GM18502 (cell line): ENCODE measurements at regions not wholly inside any gene's neighbourhood (a gene's known extent, or its start where the extent isn't known, plus 50 kb on each side); places are given as distances from the start of the nearest gene placed in this dataset.
"Not testable (repeated sequence)": the region's sequence is repeated elsewhere in the genome, so short reads cannot be mapped to it uniquely, and the experiment has no call there.

Source experiments
- ATAC-seq: cut with Tn5 transposase; IDR thresholded peaks from one replicate; pipeline ENCODE4 v1.9.1; 2021; ENCODE audit warnings: mild to moderate bottlenecking; ENCODE audit not compliant: unreplicated experiment, poor library complexity

GRCh38 chr12:123064366-123064765 is 83.9 kb downstream of the ARL6IP4 start:
- ATAC-seq: no peak

DNA sequence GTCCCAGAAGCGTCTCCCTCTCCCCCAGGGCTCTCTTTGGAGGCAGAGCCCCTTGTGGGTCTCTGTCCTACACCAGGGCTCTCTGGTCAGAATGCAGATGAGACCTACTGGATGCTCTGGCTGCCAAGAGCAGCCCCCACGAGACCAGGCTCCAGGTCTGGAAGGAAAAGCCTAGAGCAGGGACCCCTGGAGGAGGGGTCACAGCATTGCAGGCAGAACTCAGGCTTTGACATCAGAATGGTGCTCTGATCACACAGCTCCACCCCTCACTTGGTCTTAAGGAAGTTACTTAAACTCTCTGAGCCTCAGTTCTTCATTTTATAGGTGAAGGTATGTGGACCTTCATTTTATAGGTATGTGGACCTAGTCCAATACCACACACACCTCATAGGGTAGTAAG is 83.1 kb downstream of the ARL6IP4 start:
- no peak for ATAC-seq

GRCh38 chr12:123062681-123063486 is 82.4 kb downstream of the ARL6IP4 start:
- peak; percentile 64 for ATAC-seq

DNA sequence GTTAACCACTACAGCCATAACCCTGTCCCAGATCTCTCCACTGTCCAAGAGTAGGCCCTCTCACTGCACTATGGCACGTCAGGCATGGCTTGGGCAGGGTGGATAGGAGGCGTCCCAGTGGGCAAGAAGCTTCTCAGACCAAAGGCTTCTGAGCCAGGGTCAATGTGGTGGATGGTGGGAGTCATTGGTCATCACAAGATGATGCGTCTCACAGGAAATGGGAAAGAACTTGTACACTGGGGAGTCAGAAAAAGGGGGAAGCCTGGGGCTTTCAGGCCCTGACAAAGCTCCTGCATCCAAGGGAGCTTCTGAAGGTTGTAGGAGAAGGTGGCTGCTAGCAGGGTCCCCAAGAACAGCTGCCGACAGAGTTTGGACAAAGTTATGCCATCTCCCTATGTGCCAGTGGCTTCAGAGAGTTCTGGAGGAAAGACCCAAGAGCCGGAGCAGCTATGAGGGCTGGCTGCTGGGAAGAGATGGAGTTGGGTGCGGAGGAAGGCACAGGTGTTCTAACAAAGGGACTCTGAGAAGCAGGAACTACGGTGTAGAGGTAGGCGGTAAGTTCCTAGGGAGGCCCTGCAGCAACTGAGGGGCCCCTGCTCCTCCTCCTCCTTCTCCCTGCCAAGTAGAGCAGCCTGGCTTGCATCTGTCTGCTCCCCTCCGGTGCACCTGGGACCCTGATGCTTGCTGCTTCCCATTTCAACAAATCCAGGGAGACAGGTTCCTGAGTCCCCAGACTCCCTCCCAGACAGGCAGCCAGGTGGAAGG is 81.1 kb downstream of the ARL6IP4 start:
- ATAC-seq: no peak

DNA sequence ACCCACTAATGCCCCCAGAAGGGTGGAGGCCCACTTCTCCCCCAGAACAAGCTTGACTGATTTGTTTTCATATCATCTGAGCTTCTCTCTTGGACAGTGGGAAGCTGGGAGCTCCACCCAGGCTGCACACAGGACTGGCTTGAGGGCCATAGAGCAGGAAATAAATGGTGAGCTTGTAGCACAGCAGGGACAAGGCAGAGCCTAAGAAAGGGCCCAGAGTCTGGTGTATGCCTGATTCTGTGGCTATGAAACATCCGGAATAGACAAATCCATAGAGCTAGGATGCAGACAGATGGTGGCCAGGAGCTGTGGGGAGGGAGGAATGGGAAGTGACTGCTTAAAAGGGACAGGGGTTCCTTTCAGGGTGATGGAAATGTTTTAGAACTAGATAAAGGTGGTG is 79.0 kb downstream of the ARL6IP4 start:
- ATAC-seq: no peak

GRCh38 chr12:123058980-123059379 is 78.5 kb downstream of the ARL6IP4 start:
- no peak for ATAC-seq

- ATAC-seq: no peak
Measured at GRCh38 chr12:123058481-123058880, 78.0 kb downstream of the ARL6IP4 start.

GRCh38 chr12:123057513-123058265 is 77.2 kb downstream of the ARL6IP4 start:
- ATAC-seq: no peak

DNA sequence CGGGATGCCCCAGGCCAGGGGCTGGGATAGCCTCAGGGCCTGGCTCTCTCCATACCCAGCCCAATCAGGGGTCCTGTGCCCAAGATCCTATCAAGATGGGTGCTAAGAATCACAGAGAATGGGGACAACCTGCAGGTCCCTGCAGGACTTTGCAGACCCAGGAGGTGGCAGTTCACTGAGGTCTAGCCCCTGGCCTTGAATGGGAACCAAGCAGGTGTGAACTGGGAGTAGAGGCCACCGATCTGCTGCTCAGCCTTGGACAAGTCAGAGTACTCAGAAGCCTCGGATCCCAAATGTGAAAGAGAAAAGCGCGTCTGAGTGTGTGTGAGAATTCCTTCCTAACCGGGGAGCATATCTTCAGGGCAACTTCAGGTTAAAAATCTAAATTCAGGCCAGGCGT is 76.2 kb downstream of the ARL6IP4 start:
- ATAC-seq: no peak

- ATAC-seq: no peak
Measured at GRCh38 chr12:123056053-123056452, 75.6 kb downstream of the ARL6IP4 start.

- no peak for ATAC-seq
Measured at GRCh38 chr12:123055281-123055766, 74.8 kb downstream of the ARL6IP4 start.

DNA sequence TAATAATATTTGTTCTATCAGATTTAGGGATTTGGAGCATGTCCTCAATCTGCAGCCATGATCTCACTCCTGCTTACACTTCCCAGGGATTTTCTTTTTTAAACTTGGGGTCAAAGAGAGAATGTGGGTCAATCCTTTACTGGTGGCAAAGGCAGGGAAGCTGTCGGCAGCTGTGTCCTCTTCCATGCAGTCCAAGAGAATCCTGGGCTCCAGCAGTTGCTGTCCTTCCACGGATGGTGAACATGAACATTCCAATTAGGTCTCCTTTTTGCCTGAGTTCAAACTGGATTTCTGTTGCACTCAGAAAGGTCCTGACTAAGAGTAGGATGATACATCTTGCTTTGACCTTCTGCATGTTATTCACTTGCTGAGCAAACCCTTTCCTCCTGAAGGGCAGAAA is 73.9 kb downstream of the ARL6IP4 start:
- no peak for ATAC-seq

DNA sequence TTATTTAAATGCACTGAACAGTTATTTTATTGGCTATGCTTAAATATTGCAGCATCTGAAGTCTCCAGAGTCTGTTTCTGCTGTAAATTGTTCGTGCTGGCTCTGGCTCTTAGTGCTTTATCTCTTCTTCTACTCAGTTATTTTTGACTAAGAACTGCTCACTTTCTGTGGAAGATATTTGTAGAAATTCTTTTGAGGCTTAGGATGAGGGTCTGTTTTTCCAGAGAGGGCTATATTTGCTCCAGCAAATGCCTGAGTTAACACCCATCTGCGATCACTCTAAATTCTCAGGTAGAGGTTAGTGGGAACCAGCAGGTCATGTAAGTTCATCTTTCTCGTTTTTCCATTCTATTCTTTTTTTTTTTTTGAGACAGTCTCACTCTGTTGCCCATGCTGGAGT is 71.1 kb downstream of the ARL6IP4 start:
- no peak for ATAC-seq

- no peak for ATAC-seq
Measured at GRCh38 chr12:123050913-123051312, 70.4 kb downstream of the ARL6IP4 start.

- ATAC-seq: no peak
Measured at GRCh38 chr12:123050331-123050831, 69.9 kb downstream of the ARL6IP4 start.

GRCh38 chr12:123049398-123050240 is 69.1 kb downstream of the ARL6IP4 start:
- no peak for ATAC-seq

DNA sequence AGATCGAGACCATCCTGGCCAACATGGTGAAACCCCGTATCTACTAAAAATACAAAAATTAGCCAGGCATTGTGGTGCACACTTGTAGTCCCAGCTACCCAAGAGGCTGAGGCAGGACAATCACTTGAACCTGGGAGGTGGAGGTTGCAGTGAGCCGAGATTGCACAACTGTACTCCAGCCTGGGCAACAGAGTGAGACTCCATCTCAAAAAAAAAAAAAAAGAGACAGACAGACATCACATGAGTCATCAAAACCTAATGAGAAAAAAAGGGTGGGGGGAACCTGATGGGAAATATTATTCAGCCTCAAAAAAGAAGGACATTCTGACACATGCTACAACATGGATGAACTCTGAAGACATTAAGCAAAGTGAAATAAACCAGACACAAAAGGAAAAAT is 67.4 kb downstream of the ARL6IP4 start:
- ATAC-seq: not testable (repeated sequence)

GRCh38 chr12:123047289-123047688 is 66.8 kb downstream of the ARL6IP4 start:
- ATAC-seq: no peak

DNA sequence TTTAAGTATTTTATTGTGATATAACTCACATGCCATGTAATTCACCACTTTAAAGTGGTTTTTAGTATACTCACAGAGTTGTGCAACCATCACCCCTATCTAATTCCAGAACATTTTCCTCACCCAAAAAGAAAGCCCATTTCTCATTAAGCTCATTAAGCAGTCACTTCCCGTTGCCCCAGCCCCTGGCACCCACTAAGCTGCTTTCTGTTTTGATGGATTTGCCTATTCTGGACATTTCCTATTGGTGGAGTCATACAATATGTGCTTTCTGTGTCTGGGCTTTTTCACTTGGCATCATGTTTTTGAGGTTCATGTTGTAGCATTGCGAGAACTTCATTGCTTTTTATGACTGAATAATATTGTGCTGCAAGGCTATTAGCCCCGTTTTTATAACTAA is 66.0 kb downstream of the ARL6IP4 start:
- ATAC-seq: no peak

DNA sequence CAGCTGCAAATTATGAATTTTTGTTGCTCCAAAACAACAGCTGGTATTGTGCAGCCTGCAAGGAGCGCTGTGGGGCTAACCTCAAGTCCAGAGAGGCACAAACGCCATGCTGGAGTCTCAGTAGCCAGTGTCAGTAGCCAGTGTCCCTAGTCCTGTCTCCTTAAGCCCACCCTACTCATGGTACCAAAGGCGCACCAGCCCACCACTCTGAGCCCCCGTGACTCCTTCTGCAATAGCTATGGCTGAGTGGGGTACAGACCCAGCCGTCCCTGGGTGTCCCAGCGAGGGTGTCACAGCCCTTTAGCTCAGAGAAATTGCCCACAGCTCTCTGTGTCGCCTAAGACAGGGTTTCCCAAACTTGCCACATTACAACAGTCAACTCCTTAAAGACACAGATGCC is 65.2 kb downstream of the ARL6IP4 start:
- no peak for ATAC-seq
